Gastrocnemius medialis (tissue), 4 donors: ENCODE measurements at regions not wholly inside any gene's neighbourhood (a gene's known extent, or its start where the extent isn't known, plus 50 kb on each side); places are given as distances from the start of the nearest gene placed in this dataset.

Experiments
- ATAC-seq, 2 donors: fragments of 150-250 bp; one replicate each; pipeline ENCODE4 v1.9.1; 2016
- DNase-seq, 2 donors: peaks; one replicate each; pipeline ENCODE4 v3.0.0-alpha.2; 2019
- H3K27ac ChIP-seq, 4 donors: fragments of 200-600 bp; sonication (generic); 1 replicate in 1 of 4; 2 replicates in 3 of 4; pipeline ENCODE4 v1.5.1; 2016 to 2018; ENCODE audit warnings: mild to moderate bottlenecking in 2 of 4, moderate library complexity in 1 of 4
- H3K27me3 ChIP-seq, 3 donors: fragments of 200-600 bp; sonication (generic) in 2 of 3; 1 replicate in 1 of 3; 2 replicates in 2 of 3; pipeline versions ENCODE4 v1.5.1 to v1.6.0; 2016 to 2019; ENCODE audit warnings: mild to moderate bottlenecking in 1 of 3, moderate library complexity in 1 of 3
- H3K36me3 ChIP-seq, 2 donors: fragments of 200-600 bp; sonication (generic) in 1 of 2; one replicate each; pipeline ENCODE4 v1.5.1; 2017 to 2018
- H3K4me1 ChIP-seq, 2 donors: fragments of 200-600 bp; sonication (generic) in 1 of 2; one replicate each; pipeline ENCODE4 v1.5.1; 2016 to 2017; ENCODE audit warnings: mild to moderate bottlenecking in 2 of 2
- H3K4me3 ChIP-seq, 4 donors: fragments of 200-600 bp; sonication (generic) in 3 of 4; 1 replicate in 1 of 4; 2 replicates in 3 of 4; pipeline ENCODE4 v1.5.1; 2016 to 2019; ENCODE audit warnings: mild to moderate bottlenecking in 2 of 4
- H3K9me3 ChIP-seq, 3 donors: fragments of 200-600 bp; sonication (generic) in 2 of 3; 1 replicate in 1 of 3; 2 replicates in 2 of 3; pipeline ENCODE4 v1.5.1; 2016 to 2019
- CTCF ChIP-seq, 5 experiments: fragments of 450-650 bp in 3 of 5; fragments of 200-600 bp in 2 of 5; sonication (generic) in 2 of 5; IDR thresholded peaks in 4 of 5; conservative IDR thresholded peaks in 1 of 5; 1 replicate in 4 of 5; 2 replicates in 1 of 5; pipeline ENCODE4 v1.5.1; 2016 to 2019; ENCODE audit warnings: antibody characterized with exemption in 5 of 5, mild to moderate bottlenecking in 3 of 5, moderate library complexity in 3 of 5
- POLR2A ChIP-seq, 2 donors: fragments of 450-650 bp; IDR thresholded peaks; one replicate each; pipeline ENCODE4 v1.6.1; 2017; ENCODE audit warnings: antibody characterized with exemption in 2 of 2, mild to moderate bottlenecking in 2 of 2, moderate library complexity in 2 of 2
- in situ Hi-C, 4 donors: fragments of 200-750 bp; cut with MboI; loops; one replicate each; pipeline versions ENCODE4 v1.15.0 to v1.8.0; 2017; ENCODE audit warnings: low sequenced_read_pairs in 4 of 4
- intact Hi-C: fragments of 100-400 bp; cut with DNase I; formaldehyde crosslinking; loops from one replicate; pipeline ENCODE4 v1.15.1; 2023; ENCODE audit warnings: low total_unique reads

DNA sequence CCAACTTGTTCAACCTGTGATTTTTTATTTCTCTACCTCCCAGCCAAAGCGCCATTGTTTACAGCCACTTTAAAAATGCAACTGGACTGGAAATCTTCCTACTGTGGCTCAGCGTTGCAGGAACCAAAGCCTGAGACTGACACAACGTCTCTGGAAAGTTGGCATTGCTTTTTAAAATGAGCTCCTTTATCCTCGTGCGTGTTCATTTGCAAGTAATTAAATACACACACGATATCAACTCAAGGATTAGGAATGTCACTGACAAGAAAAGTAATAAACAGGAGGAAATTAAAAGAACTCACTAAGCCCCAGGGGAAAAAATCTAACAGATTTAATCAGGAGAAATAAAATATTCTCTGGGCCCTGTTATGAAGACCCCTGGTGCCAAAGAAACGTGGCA is 184.6 kb upstream of the IRS2 start:
- Histone ChIP-seq H3K36me3 (no peaks in the 10 kb centered on the region), H3K9me3 (no peaks in the 10 kb centered on the region), H3K4me3 (no peak overlapping the region), H3K27me3 (no peaks in the 10 kb centered on the region), H3K27ac (no peak overlapping the region), H3K4me1 (no peaks in the 10 kb centered on the region)
- TF ChIP-seq CTCF (IDR thresholded peaks at IDR 0.05 in 4 of 5, conservative IDR thresholded peaks at IDR 0.05 in 1 of 5) (no peak), POLR2A (IDR thresholded peaks at IDR 0.05) (no peak)
- ATAC-seq: no peak
- intact Hi-C loops: no loop called here
- in situ Hi-C loops: no loop called here
- no peak for DNase-seq

DNA sequence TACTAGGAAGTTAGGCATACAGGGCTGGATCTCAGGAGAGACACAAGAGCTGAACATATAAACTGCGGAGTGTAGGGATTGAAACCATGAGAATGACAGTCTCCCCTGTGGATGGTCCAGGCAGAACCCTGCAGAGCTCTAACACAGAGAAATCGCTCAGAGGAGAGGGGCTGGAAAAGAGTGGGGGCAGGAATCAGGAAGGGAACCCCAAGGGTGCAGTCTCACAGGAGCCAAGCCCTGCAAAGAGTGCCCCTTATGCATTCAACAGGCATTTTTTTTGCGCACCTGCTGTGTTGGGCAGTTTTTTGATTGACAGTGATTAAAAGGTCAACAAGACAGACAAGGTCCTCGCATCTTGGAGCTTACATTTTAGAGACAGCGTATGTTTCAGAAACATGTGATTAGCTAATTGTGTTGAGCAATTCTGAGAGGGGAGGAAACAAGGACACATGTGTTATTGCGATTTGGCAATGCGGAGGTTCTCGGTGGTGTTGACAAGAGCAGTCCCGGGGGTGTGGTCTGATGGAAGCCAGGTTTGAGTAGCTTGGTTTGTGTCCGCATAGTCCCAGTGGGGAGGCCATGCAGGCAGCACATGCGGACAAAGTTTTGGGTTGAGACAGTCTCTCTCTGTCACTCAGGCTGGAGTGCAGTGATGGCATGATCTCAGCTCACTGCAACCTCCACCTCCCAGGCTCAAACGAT is 182.6 kb upstream of the IRS2 start:
- Histone ChIP-seq H3K4me3 (no peak overlapping the region), H3K27me3 (no peaks in the 10 kb centered on the region), H3K27ac (no peak overlapping the region), H3K36me3 (no peaks in the 10 kb centered on the region), H3K9me3 (no peaks in the 10 kb centered on the region), H3K4me1 (no peaks in the 10 kb centered on the region)
- DNase-seq (peak; percentile 39 to 65), ATAC-seq (peak; percentile 58 to 71)
- no peak for TF ChIP-seq CTCF (IDR thresholded peaks at IDR 0.05 in 4 of 5, conservative IDR thresholded peaks at IDR 0.05 in 1 of 5)
- no peak for TF ChIP-seq POLR2A (IDR thresholded peaks at IDR 0.05)
- intact Hi-C loops: no loop called here
- in situ Hi-C loops: no loop called here

- Histone ChIP-seq H3K27ac (no peak overlapping the region), H3K4me3 (no peak overlapping the region), H3K27me3 (no peaks in the 10 kb centered on the region), H3K4me1 (no peaks in the 10 kb centered on the region), H3K36me3 (no peaks in the 10 kb centered on the region), H3K9me3 (no peaks in the 10 kb centered on the region)
- TF ChIP-seq CTCF (IDR thresholded peaks at IDR 0.05 in 4 of 5, conservative IDR thresholded peaks at IDR 0.05 in 1 of 5): no peak
- no peak for TF ChIP-seq POLR2A (IDR thresholded peaks at IDR 0.05)
- ATAC-seq (no peak), DNase-seq (no peak)
- intact Hi-C loops: no loop called here
- in situ Hi-C loops: no loop called here
Measured at GRCh38 chr13:109963960-109964563, 177.7 kb upstream of the IRS2 start.

DNA sequence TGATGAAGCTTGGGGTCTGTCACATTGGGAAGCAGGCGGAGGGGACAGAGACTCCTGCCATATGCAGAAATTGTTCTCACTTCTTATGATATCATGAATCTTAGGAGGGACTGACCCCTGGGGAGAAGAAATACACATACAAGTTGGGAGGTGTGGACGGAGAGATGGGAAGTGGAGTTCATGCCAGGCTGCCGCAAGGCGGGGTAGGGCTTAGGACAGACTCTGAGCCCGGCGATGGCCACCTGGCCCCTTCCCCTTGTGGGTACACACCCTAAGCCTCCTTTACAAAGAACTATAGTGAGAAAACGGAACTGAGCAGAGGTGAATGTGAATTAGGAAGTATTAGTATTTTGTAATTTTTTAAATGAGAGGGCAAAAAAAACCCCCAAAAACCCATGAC is 177.0 kb upstream of the IRS2 start:
- H3K27me3 ChIP-seq: no peaks in the 10 kb centered on the region
- no peaks in the 10 kb centered on the region for H3K4me1 ChIP-seq
- in situ Hi-C loops (no loop called here), intact Hi-C loops (no loop called here)
- ATAC-seq (no peak), DNase-seq (no peak)
- H3K36me3 ChIP-seq: no peaks in the 10 kb centered on the region
- TF ChIP-seq POLR2A (IDR thresholded peaks at IDR 0.05) (no peak), CTCF (IDR thresholded peaks at IDR 0.05 in 4 of 5, conservative IDR thresholded peaks at IDR 0.05 in 1 of 5) (no peak)
- H3K27ac ChIP-seq: no peak overlapping the region
- no peak overlapping the region for H3K4me3 ChIP-seq
- H3K9me3 ChIP-seq: no peaks in the 10 kb centered on the region
